Central memory CD8-positive, alpha-beta T cell (primary cell): ENCODE measurements at regions not wholly inside any gene's neighbourhood (a gene's known extent, or its start where the extent isn't known, plus 50 kb on each side); places are given as distances from the start of the nearest gene placed in this dataset.
"Not testable (repeated sequence)": the region's sequence is repeated elsewhere in the genome, so short reads cannot be mapped to it uniquely, and the experiment has no call there.

Experiments used
- ATAC-seq: fragments of 150-1000 bp; cut with Tn5 transposase; replicated peaks from 2 replicates; pipeline ENCODE4 v1.10.0; 2022; ENCODE audit warnings: mild to moderate bottlenecking, moderate FRiP score, moderate number of reproducible peaks; ENCODE audit not compliant: poor library complexity, severe bottlenecking; ENCODE audit errors: extremely low read depth
- DNase-seq, 2 donors: peaks; one replicate each; pipeline ENCODE4 v3.0.0; 2021; ENCODE audit warnings: low spot score in 2 of 2
- H3K27ac Mint-ChIP-seq: one replicate; pipeline ENCODE4 v1.8.0; 2022; ENCODE audit warnings: low read depth, mild to moderate bottlenecking, moderate library complexity, mixed read lengths
- H3K27me3 Mint-ChIP-seq: one replicate; pipeline ENCODE4 v1.8.0; 2022; ENCODE audit warnings: mixed read lengths
- H3K36me3 Mint-ChIP-seq: one replicate; pipeline ENCODE4 v1.8.0; 2022; ENCODE audit warnings: mild to moderate bottlenecking, moderate library complexity, mixed read lengths; ENCODE audit not compliant: insufficient read depth
- H3K4me1 Mint-ChIP-seq: one replicate; pipeline ENCODE4 v1.8.0; 2022; ENCODE audit warnings: mixed read lengths
- H3K4me3 Mint-ChIP-seq: one replicate; pipeline ENCODE4 v1.8.0; 2022; ENCODE audit warnings: mild to moderate bottlenecking, moderate library complexity, mixed read lengths
- H3K9me3 Mint-ChIP-seq: one replicate; pipeline ENCODE4 v1.8.0; 2022; ENCODE audit warnings: mixed read lengths

- Mint-ChIP-seq H3K9me3 (peaks cover 11% of the 10 kb centered on the region), H3K4me1 (no peaks in the 10 kb centered on the region), H3K27ac (no peak overlapping the region), H3K36me3 (no peaks in the 10 kb centered on the region), H3K27me3 (no peaks in the 10 kb centered on the region), H3K4me3 (no peak overlapping the region)
- ATAC-seq (no peak), DNase-seq (no peak)
Measured at GRCh38 chr1:73034271-73034670, 751.9 kb upstream of the NEGR1 start.

- Mint-ChIP-seq H3K9me3 (peaks cover 5% of the 10 kb centered on the region), H3K27ac (no peak overlapping the region), H3K27me3 (no peaks in the 10 kb centered on the region), H3K4me3 (no peak overlapping the region), H3K4me1 (no peaks in the 10 kb centered on the region), H3K36me3 (no peaks in the 10 kb centered on the region)
- DNase-seq: no peak
- no peak for ATAC-seq
Measured at GRCh38 chr1:73033640-73034039, 751.3 kb upstream of the NEGR1 start.

DNA sequence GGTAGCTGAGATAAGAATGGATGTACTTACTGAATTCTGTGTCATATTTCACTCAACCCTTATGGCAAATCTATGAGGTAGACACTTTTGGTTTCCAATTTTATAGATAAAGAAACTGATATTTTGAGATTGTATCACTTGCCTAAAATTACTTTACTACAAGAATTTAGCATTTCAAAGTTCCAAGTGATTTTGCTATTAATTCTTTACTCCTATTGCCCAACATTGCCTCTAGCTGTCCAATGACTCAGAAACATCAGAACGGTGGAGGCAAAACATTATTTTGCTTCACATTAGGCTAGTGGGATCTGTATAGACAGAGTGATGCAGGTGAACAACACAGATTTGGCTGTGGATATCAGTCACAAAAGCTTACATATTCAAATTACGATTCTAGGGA, 747.2 kb upstream of the NEGR1 start:
- H3K27me3 Mint-ChIP-seq: no peaks in the 10 kb centered on the region
- no peaks in the 10 kb centered on the region for H3K36me3 Mint-ChIP-seq
- no peaks in the 10 kb centered on the region for H3K4me1 Mint-ChIP-seq
- no peak overlapping the region for H3K27ac Mint-ChIP-seq
- DNase-seq (no peak), ATAC-seq (no peak)
- H3K9me3 Mint-ChIP-seq: no peaks in the 10 kb centered on the region
- H3K4me3 Mint-ChIP-seq: no peak overlapping the region

- no peak for ATAC-seq
- DNase-seq: no peak
- H3K9me3 Mint-ChIP-seq: no peaks in the 10 kb centered on the region
- no peaks in the 10 kb centered on the region for H3K36me3 Mint-ChIP-seq
- no peak overlapping the region for H3K27ac Mint-ChIP-seq
- H3K4me3 Mint-ChIP-seq: no peak overlapping the region
- no peaks in the 10 kb centered on the region for H3K4me1 Mint-ChIP-seq
- H3K27me3 Mint-ChIP-seq: no peaks in the 10 kb centered on the region
Measured at GRCh38 chr1:73026114-73026513, 743.8 kb upstream of the NEGR1 start.

DNA sequence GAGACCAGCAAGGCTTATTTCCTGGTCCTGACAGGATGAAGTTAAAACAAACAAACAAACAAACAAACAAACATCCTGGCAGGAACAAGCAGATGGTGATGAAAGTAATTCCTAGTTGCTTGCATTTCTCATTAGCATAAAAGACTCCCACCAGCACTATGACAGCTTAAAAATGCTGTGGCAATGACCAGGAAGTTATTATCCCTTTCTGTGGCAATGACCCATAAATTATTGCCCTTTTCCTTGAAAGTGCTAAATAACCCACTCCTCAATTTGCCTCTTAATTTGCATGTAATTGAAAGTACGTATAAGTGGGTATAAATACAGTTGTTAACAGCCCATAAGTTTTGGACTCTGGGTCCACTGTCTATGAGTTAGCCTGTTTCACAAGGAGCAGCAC, 727.6 kb upstream of the NEGR1 start:
- ATAC-seq: no peak
- H3K4me1 Mint-ChIP-seq: no peaks in the 10 kb centered on the region
- no peaks in the 10 kb centered on the region for H3K36me3 Mint-ChIP-seq
- no peak for DNase-seq
- H3K27ac Mint-ChIP-seq: no peak overlapping the region
- no peaks in the 10 kb centered on the region for H3K27me3 Mint-ChIP-seq
- peaks cover 32% of the 10 kb centered on the region for H3K9me3 Mint-ChIP-seq
- H3K4me3 Mint-ChIP-seq: no peak overlapping the region

GRCh38 chr1:73009311-73009710, 727.0 kb upstream of the NEGR1 start:
- no peak for ATAC-seq
- peaks cover 32% of the 10 kb centered on the region for H3K9me3 Mint-ChIP-seq
- H3K36me3 Mint-ChIP-seq: no peaks in the 10 kb centered on the region
- no peaks in the 10 kb centered on the region for H3K4me1 Mint-ChIP-seq
- DNase-seq: no peak
- H3K27ac Mint-ChIP-seq: no peak overlapping the region
- H3K4me3 Mint-ChIP-seq: no peak overlapping the region
- H3K27me3 Mint-ChIP-seq: no peaks in the 10 kb centered on the region

- Mint-ChIP-seq H3K27me3 (no peaks in the 10 kb centered on the region), H3K4me3 (no peak overlapping the region), H3K36me3 (no peaks in the 10 kb centered on the region), H3K27ac (no peak overlapping the region), H3K9me3 (peaks cover 18% of the 10 kb centered on the region), H3K4me1 (no peaks in the 10 kb centered on the region)
- no peak for ATAC-seq
- DNase-seq: no peak
Measured at GRCh38 chr1:72997624-72998023, 715.3 kb upstream of the NEGR1 start.

DNA sequence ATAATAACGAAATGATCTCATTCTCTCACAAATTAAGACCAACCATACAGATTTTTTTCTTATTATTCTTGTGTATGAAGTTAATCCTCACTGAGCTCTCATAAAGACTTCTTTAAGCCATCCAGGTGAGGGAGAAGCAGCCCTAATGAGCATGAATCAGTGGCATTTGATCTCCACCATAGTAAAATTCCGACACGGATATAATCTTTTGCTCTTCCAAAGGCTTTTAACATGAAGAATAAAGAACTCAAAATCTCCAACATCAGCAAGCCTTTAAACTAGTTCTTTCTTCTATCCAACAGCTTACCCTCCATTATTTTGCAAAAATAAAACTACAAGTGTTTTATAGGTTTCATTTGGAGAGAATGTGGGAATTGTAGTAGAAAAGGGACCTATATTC, 714.7 kb upstream of the NEGR1 start:
- Mint-ChIP-seq H3K27me3 (no peaks in the 10 kb centered on the region), H3K4me1 (no peaks in the 10 kb centered on the region)

GRCh38 chr1:72987871-72988270, 705.5 kb upstream of the NEGR1 start:
- ATAC-seq, H3K27ac Mint-ChIP-seq, H3K36me3 Mint-ChIP-seq, H3K27me3 Mint-ChIP-seq, H3K4me1 Mint-ChIP-seq, H3K4me3 Mint-ChIP-seq, DNase-seq: not testable (repeated sequence)
- H3K9me3 Mint-ChIP-seq: peaks cover 61% of the 10 kb centered on the region

More for the DNA sequence above, 714.7 kb upstream of the NEGR1 start:
- H3K36me3 Mint-ChIP-seq: no peaks in the 10 kb centered on the region
- H3K9me3 Mint-ChIP-seq: peaks cover 20% of the 10 kb centered on the region
- H3K4me3 Mint-ChIP-seq: no peak overlapping the region
- DNase-seq (no peak), ATAC-seq (no peak)
- H3K27ac Mint-ChIP-seq: no peak overlapping the region

DNA sequence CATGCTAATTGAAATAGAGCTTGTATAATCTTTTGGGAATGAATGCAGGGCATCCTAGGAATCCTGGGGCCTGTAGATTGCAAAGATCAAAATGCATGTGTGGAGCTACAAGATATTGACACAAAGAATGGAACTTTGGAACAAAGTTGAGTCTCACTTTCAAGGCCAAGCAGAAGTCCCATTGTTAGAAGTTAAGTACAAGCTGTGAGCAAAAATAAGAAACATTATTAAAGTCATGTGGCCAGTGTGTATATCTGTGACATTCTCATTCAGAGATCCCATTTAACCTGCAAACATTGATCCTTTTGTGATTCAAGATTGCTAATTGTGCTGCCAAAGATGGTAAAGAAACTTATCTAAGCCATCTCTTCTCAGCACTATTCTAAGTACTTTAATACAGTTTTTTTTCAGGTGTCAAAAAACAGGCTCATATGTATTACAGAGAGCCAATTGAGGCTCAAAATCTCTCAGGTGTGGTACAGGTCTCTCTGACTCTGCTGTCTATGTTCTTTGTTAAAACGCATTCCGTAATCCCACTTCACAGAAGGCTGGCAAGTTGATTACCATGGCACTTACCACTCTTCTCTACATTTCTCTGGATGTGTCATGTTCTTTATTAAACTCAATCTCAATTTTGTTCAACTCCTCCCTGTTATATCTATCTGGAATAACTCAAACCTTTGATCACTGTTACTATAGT, 704.4 kb upstream of the NEGR1 start:
- Mint-ChIP-seq H3K9me3 (peaks cover 61% of the 10 kb centered on the region), H3K27me3 (no peaks in the 10 kb centered on the region), H3K4me3 (no peak overlapping the region), H3K27ac (no peak overlapping the region), H3K4me1 (no peaks in the 10 kb centered on the region), H3K36me3 (no peaks in the 10 kb centered on the region)
- no peak for ATAC-seq
- DNase-seq: no peak

DNA sequence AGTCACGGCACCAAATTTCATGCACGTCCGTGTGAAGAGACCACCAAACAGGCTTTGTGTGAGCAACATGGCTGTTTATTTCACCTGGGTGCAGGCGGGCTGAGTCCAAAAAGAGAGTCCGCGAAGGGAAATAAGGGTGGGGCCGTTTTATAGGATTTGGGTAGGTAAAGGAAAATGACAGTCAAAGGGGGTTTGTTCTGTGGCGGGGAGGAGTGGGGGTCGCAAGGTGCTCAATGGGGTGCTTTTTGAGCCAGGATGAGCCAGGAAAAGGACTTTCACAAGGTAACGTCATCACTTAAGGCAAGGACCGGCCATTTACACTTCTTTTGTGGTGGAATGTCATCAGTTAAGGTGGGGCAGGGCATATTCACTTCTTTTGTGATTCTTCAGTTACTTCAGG, 702.7 kb upstream of the NEGR1 start:
- not testable (repeated sequence) for H3K4me1 Mint-ChIP-seq, H3K36me3 Mint-ChIP-seq, H3K27ac Mint-ChIP-seq, H3K4me3 Mint-ChIP-seq, DNase-seq, ATAC-seq, H3K27me3 Mint-ChIP-seq
- H3K9me3 Mint-ChIP-seq: peaks cover 60% of the 10 kb centered on the region

DNA sequence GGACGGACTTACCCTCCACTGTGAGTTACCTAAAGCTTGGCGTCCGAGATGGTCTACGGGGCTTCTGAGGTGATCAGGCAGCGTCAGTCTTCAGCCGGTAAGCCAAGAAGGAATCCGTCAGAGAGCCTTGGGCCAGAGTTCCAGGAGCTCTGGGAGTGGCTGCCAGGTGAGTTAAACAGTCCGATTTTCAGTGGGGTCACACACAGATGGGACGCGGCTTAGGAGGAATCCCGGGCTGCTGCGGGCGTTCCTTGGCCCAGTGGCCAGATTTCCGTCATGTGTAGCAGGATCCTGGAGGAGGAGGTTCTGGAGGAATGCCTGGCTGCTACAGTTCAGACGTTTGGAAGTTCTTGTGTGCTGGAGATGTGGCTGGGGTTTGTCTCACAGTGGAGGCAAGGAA, 700.7 kb upstream of the NEGR1 start:
- peaks cover 48% of the 10 kb centered on the region for H3K9me3 Mint-ChIP-seq
- not testable (repeated sequence) for H3K4me1 Mint-ChIP-seq, H3K4me3 Mint-ChIP-seq, DNase-seq, H3K36me3 Mint-ChIP-seq, ATAC-seq, H3K27ac Mint-ChIP-seq, H3K27me3 Mint-ChIP-seq

DNA sequence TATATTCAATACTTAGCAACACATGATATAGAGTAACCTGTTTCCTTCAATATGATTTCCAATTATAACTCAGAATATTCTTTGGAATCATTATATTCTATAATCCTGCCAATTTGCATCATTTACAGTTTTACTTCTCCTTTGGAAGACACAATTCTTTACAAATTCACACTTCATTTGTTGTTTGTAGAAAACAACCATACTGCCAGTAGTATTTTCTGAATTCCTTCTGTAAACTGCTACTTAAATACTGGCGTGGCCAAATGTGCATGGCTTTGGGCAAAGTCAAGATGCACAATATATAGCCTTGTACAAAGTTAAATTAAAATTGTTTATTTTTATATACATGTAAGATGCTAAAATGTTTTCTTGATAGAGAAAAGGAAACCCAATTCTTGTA, 687.1 kb upstream of the NEGR1 start:
- H3K4me3 Mint-ChIP-seq: no peak overlapping the region
- ATAC-seq: no peak

More for the DNA sequence above, 687.1 kb upstream of the NEGR1 start:
- Mint-ChIP-seq H3K27ac (no peak overlapping the region), H3K9me3 (peaks cover 23% of the 10 kb centered on the region), H3K27me3 (no peaks in the 10 kb centered on the region), H3K36me3 (no peaks in the 10 kb centered on the region), H3K4me1 (no peaks in the 10 kb centered on the region)
- no peak for DNase-seq
